WTC11 (cell line): ENCODE measurements at regions not wholly inside any gene's neighbourhood (a gene's known extent, or its start where the extent isn't known, plus 50 kb on each side); places are given as distances from the start of the nearest gene placed in this dataset.

Experiments used
- ATAC-seq: fragments of 200-7000 bp; cut with Tn5 transposase; 2 replicates; pipeline ENCODE4 v1.10.0; 2021; ENCODE audit warnings: mild to moderate bottlenecking, moderate library complexity
- CTCF ChIA-PET: fragments of 300-600 bp; sonication (Branson Sonifier 250); formaldehyde crosslinking; loops from one replicate; lab custom pipeline; 2021; ENCODE audit warnings: antibody characterized with exemption; lab: Charles Lee
- POLR2A ChIA-PET: fragments of 350-600 bp; sonication (Branson Sonifier 250); formaldehyde crosslinking; loops from one replicate; lab custom pipeline; 2021; ENCODE audit warnings: antibody characterized with exemption; lab: Charles Lee
- DNase-seq: peaks from one replicate; pipeline ENCODE4 v3.0.0; 2021; ENCODE audit warnings: low spot score
- H3K27ac Mint-ChIP-seq: 2 replicates; pipeline ENCODE4 v1.8.0; 2021; ENCODE audit warnings: mixed read lengths
- H3K27me3 Mint-ChIP-seq: 2 replicates; pipeline ENCODE4 v1.8.0; 2021; ENCODE audit warnings: low read depth, mild to moderate bottlenecking, moderate library complexity, mixed read lengths
- H3K36me3 Mint-ChIP-seq: 2 replicates; pipeline ENCODE4 v1.8.0; 2021; ENCODE audit warnings: mixed read lengths
- H3K4me1 Mint-ChIP-seq: 2 replicates; pipeline ENCODE4 v1.8.0; 2022; ENCODE audit warnings: mixed read lengths
- H3K4me3 Mint-ChIP-seq: 2 replicates; pipeline ENCODE4 v1.8.0; 2021; ENCODE audit warnings: mild to moderate bottlenecking, moderate library complexity, mixed read lengths
- H3K9me3 Mint-ChIP-seq: 2 replicates; pipeline ENCODE4 v1.8.0; 2021; ENCODE audit warnings: mixed read lengths
- CBFB ChIP-seq: sonication (generic); formaldehyde crosslinking; IDR thresholded peaks from 2 replicates; pipeline ENCODE4 v1.8.1; 2022; ENCODE audit warnings: mild to moderate bottlenecking, low read depth, missing genetic modification reagents
- ETV6 ChIP-seq: sonication (generic); formaldehyde crosslinking; IDR thresholded peaks from 2 replicates; pipeline ENCODE4 v1.8.1; 2022; ENCODE audit warnings: mild to moderate bottlenecking, missing genetic modification reagents
- GABPB1 ChIP-seq: sonication (generic); formaldehyde crosslinking; IDR thresholded peaks from 2 replicates; pipeline ENCODE4 v1.8.1; 2023; ENCODE audit warnings: mild to moderate bottlenecking, missing genetic modification reagents
- NR1H2 ChIP-seq: sonication (generic); formaldehyde crosslinking; IDR thresholded peaks from 2 replicates; pipeline ENCODE4 v1.9.0; 2021; ENCODE audit warnings: mild to moderate bottlenecking, moderate library complexity, missing genetic modification reagents
- NR2C2 ChIP-seq: sonication (generic); formaldehyde crosslinking; IDR thresholded peaks from 2 replicates; pipeline ENCODE4 v1.8.0; 2022; ENCODE audit warnings: mild to moderate bottlenecking, missing genetic modification reagents
- RORB ChIP-seq: fragments of 250-450 bp; sonication (Bioruptor Pico); IDR thresholded peaks from 2 replicates; pipeline ENCODE4 v1.9.0; 2021; ENCODE audit warnings: mild to moderate bottlenecking
- SP1 ChIP-seq: sonication (generic); formaldehyde crosslinking; conservative IDR thresholded peaks from 2 replicates; pipeline ENCODE4 v1.8.1; 2022; ENCODE audit warnings: missing genetic modification reagents
- TP53 ChIP-seq: sonication (generic); formaldehyde crosslinking; IDR thresholded peaks from 2 replicates; pipeline ENCODE4 v1.8.1; 2023; ENCODE audit warnings: mild to moderate bottlenecking, missing genetic modification reagents
- ZBTB21 ChIP-seq: sonication (generic); formaldehyde crosslinking; IDR thresholded peaks from 2 replicates; pipeline ENCODE4 v1.8.1; 2023; ENCODE audit warnings: mild to moderate bottlenecking, missing genetic modification reagents, borderline replicate concordance
- ZNF121 ChIP-seq: sonication (generic); formaldehyde crosslinking; IDR thresholded peaks from 2 replicates; pipeline ENCODE4 v1.8.0; 2023; ENCODE audit warnings: missing genetic modification reagents
- ZNF138 ChIP-seq: sonication (generic); formaldehyde crosslinking; conservative IDR thresholded peaks from 2 replicates; pipeline ENCODE4 v1.8.1; 2022; ENCODE audit warnings: mild to moderate bottlenecking, moderate library complexity, missing genetic modification reagents
- ZNF423 ChIP-seq: fragments of 250-450 bp; sonication (Bioruptor Pico); IDR thresholded peaks from 2 replicates; pipeline ENCODE4 v2.1.2; 2022; ENCODE audit warnings: mild to moderate bottlenecking, moderate library complexity
- ZNF671 ChIP-seq: fragments of 250-450 bp; sonication (Bioruptor Pico); IDR thresholded peaks from 2 replicates; pipeline ENCODE4 v1.8.0; 2021; ENCODE audit warnings: mild to moderate bottlenecking
- TF ChIP-seq, protein P1 (sequence below): fragments of 250-450 bp; sonication (Bioruptor Pico); conservative IDR thresholded peaks from 2 replicates; pipeline ENCODE4 v1.9.0; 2021; ENCODE audit warnings: mild to moderate bottlenecking
- TF ChIP-seq, protein P2 (sequence below): fragments of 250-450 bp; sonication (Bioruptor Pico); IDR thresholded peaks from 2 replicates; pipeline ENCODE4 v1.9.0; 2021; ENCODE audit warnings: mild to moderate bottlenecking
- TF ChIP-seq, protein P3 (sequence below): sonication (generic); formaldehyde crosslinking; IDR thresholded peaks from 2 replicates; pipeline ENCODE4 v1.8.1; 2023; ENCODE audit warnings: mild to moderate bottlenecking, missing genetic modification reagents, borderline replicate concordance
- TF ChIP-seq, protein P4 (sequence below): sonication (generic); formaldehyde crosslinking; IDR thresholded peaks from 2 replicates; pipeline ENCODE4 v1.8.1; 2023; ENCODE audit warnings: mild to moderate bottlenecking, missing genetic modification reagents
- TF ChIP-seq, protein P5 (sequence below): sonication (generic); formaldehyde crosslinking; IDR thresholded peaks from 2 replicates; pipeline ENCODE4 v1.8.0; 2022; ENCODE audit warnings: mild to moderate bottlenecking, missing genetic modification reagents
- TF ChIP-seq, protein P6 (sequence below): sonication (generic); formaldehyde crosslinking; IDR thresholded peaks from 2 replicates; pipeline ENCODE4 v1.8.0; 2023; ENCODE audit warnings: mild to moderate bottlenecking, missing genetic modification reagents
- TF ChIP-seq, protein P7 (sequence below): sonication (generic); formaldehyde crosslinking; IDR thresholded peaks from 2 replicates; pipeline ENCODE4 v1.8.1; 2022; ENCODE audit warnings: low read depth, missing genetic modification reagents, borderline replicate concordance
- TF ChIP-seq, protein P8 (sequence below): sonication (generic); formaldehyde crosslinking; IDR thresholded peaks from 2 replicates; pipeline ENCODE4 v1.8.1; 2023; ENCODE audit warnings: mild to moderate bottlenecking, missing genetic modification reagents

DNA sequence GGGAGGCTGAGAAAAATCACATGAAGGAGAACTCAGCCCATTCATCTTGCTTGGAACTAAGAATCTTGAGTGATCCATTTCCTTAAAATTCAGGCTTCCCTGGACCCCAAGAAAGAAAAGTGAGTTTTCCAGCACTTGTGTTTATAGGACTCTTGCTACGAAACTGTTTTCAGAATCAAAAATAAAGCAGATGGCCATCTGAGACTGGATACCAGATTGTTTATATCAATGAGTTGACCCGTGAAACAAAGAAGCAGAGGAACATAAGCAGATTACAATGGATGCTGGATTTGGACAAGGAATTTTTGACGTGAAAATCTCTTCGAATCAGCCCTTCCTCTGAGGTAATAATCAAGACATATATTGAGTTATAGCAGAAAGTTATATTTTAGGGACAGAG is 223.2 kb downstream of the SYK start:
- ChIA-PET CTCF (no interaction called here), POLR2A (no interaction called here)
- DNase-seq = no peak
- Mint-ChIP-seq H3K9me3 (peaks cover 13% of the 10 kb centered on the region), H3K27me3 (no peaks in the 10 kb centered on the region; the same call in none of the 2 replicates), H3K27ac (no peak overlapping the region), H3K4me1 (peaks cover 3% of the 10 kb centered on the region), H3K36me3 (no peaks in the 10 kb centered on the region), H3K4me3 (no peak overlapping the region)
- no peak for ATAC-seq
- no peak for TF ChIP-seq ZBTB21 (CRISPR knock-in tag)
- TF ChIP-seq, protein P1, sequence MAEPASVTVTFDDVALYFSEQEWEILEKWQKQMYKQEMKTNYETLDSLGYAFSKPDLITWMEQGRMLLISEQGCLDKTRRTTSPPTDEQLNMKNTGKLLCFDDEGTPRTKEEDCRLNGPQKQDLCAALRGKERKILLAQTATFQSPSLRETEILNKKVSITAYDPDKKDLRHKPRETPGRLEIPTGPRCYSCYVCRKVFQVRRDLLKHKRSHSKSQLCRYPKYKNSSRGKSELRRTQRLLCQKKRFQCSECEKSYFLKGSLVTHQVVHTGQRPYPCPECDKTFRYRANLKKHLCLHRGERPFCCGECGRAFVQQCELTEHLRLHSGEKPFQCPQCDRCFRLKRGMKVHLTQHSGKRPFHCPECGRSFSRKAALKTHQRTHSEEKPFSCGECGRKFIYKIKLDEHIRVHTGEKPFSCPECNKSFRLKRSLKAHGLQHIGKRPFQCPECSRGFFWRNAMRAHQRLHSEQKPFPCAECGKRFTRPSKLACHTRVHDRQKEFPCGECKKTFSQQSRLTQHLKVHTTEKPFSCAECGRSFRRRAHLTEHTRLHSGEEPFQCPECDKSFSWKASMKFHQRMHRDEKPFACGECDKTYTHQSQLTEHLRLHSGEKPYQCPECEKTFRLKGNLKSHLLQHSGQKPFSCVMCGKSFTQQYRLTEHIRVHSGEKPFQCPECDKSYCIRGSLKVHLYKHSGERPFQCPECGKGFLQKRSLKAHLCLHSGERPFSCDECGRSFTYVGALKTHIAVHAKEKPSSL (CRISPR knock-in tag) = no peak
- TF ChIP-seq, protein P2, sequence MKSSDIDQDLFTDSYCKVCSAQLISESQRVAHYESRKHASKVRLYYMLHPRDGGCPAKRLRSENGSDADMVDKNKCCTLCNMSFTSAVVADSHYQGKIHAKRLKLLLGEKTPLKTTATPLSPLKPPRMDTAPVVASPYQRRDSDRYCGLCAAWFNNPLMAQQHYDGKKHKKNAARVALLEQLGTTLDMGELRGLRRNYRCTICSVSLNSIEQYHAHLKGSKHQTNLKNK = no peak
- TF ChIP-seq, protein P3, sequence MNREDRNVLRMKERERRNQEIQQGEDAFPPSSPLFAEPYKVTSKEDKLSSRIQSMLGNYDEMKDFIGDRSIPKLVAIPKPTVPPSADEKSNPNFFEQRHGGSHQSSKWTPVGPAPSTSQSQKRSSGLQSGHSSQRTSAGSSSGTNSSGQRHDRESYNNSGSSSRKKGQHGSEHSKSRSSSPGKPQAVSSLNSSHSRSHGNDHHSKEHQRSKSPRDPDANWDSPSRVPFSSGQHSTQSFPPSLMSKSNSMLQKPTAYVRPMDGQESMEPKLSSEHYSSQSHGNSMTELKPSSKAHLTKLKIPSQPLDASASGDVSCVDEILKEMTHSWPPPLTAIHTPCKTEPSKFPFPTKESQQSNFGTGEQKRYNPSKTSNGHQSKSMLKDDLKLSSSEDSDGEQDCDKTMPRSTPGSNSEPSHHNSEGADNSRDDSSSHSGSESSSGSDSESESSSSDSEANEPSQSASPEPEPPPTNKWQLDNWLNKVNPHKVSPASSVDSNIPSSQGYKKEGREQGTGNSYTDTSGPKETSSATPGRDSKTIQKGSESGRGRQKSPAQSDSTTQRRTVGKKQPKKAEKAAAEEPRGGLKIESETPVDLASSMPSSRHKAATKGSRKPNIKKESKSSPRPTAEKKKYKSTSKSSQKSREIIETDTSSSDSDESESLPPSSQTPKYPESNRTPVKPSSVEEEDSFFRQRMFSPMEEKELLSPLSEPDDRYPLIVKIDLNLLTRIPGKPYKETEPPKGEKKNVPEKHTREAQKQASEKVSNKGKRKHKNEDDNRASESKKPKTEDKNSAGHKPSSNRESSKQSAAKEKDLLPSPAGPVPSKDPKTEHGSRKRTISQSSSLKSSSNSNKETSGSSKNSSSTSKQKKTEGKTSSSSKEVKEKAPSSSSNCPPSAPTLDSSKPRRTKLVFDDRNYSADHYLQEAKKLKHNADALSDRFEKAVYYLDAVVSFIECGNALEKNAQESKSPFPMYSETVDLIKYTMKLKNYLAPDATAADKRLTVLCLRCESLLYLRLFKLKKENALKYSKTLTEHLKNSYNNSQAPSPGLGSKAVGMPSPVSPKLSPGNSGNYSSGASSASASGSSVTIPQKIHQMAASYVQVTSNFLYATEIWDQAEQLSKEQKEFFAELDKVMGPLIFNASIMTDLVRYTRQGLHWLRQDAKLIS (CRISPR knock-in tag) = no peak
- no peak for TF ChIP-seq ZNF671 (CRISPR knock-in tag)

DNA sequence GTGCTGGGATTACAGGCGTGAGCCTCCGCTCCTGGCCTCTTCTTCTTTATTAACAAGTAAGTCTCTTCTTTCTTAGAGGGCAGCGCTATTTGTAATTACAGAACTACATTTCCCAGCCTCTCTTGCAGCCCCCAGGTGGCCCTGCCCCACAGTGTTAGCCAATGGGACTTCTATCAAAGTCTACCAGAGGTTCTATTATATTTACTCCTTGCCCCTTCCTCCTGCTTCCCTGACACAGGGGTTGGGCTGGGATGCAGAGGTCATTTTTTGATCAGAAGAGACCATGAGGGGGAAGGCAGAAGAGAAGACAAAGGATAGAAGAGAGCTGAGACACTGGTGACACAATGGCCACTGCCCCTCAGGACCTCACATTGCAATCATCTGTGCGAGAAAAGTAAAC is 224.2 kb downstream of the SYK start:
- DNase-seq (no peak), ATAC-seq (no peak)
- Mint-ChIP-seq H3K4me1 (peaks cover 3% of the 10 kb centered on the region), H3K9me3 (peaks cover 13% of the 10 kb centered on the region), H3K27ac (no peak overlapping the region), H3K27me3 (no peaks in the 10 kb centered on the region; the same call in none of the 2 replicates), H3K36me3 (no peaks in the 10 kb centered on the region), H3K4me3 (no peak overlapping the region)
- ChIA-PET POLR2A (no interaction called here), CTCF (no interaction called here)
- TF ChIP-seq, protein P4, sequence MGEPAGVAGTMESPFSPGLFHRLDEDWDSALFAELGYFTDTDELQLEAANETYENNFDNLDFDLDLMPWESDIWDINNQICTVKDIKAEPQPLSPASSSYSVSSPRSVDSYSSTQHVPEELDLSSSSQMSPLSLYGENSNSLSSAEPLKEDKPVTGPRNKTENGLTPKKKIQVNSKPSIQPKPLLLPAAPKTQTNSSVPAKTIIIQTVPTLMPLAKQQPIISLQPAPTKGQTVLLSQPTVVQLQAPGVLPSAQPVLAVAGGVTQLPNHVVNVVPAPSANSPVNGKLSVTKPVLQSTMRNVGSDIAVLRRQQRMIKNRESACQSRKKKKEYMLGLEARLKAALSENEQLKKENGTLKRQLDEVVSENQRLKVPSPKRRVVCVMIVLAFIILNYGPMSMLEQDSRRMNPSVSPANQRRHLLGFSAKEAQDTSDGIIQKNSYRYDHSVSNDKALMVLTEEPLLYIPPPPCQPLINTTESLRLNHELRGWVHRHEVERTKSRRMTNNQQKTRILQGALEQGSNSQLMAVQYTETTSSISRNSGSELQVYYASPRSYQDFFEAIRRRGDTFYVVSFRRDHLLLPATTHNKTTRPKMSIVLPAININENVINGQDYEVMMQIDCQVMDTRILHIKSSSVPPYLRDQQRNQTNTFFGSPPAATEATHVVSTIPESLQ (CRISPR knock-in tag) = no peak
- TF ChIP-seq RORB (CRISPR knock-in tag) (no peak), ZNF121 (CRISPR knock-in tag) (no peak), CBFB (CRISPR knock-in tag) (no peak), ZNF423 (CRISPR knock-in tag) (no peak), NR2C2 (CRISPR knock-in tag) (no peak), SP1 (CRISPR knock-in tag) (no peak), NR1H2 (CRISPR knock-in tag) (no peak), GABPB1 (no peak), TP53 (CRISPR knock-in tag) (no peak), ZNF138 (CRISPR knock-in tag) (no peak), ETV6 (CRISPR knock-in tag) (no peak)
- TF ChIP-seq, protein P5, sequence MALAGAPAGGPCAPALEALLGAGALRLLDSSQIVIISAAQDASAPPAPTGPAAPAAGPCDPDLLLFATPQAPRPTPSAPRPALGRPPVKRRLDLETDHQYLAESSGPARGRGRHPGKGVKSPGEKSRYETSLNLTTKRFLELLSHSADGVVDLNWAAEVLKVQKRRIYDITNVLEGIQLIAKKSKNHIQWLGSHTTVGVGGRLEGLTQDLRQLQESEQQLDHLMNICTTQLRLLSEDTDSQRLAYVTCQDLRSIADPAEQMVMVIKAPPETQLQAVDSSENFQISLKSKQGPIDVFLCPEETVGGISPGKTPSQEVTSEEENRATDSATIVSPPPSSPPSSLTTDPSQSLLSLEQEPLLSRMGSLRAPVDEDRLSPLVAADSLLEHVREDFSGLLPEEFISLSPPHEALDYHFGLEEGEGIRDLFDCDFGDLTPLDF = no peak
- TF ChIP-seq, protein P6, sequence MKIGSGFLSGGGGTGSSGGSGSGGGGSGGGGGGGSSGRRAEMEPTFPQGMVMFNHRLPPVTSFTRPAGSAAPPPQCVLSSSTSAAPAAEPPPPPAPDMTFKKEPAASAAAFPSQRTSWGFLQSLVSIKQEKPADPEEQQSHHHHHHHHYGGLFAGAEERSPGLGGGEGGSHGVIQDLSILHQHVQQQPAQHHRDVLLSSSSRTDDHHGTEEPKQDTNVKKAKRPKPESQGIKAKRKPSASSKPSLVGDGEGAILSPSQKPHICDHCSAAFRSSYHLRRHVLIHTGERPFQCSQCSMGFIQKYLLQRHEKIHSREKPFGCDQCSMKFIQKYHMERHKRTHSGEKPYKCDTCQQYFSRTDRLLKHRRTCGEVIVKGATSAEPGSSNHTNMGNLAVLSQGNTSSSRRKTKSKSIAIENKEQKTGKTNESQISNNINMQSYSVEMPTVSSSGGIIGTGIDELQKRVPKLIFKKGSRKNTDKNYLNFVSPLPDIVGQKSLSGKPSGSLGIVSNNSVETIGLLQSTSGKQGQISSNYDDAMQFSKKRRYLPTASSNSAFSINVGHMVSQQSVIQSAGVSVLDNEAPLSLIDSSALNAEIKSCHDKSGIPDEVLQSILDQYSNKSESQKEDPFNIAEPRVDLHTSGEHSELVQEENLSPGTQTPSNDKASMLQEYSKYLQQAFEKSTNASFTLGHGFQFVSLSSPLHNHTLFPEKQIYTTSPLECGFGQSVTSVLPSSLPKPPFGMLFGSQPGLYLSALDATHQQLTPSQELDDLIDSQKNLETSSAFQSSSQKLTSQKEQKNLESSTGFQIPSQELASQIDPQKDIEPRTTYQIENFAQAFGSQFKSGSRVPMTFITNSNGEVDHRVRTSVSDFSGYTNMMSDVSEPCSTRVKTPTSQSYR = no peak
- TF ChIP-seq, protein P7, sequence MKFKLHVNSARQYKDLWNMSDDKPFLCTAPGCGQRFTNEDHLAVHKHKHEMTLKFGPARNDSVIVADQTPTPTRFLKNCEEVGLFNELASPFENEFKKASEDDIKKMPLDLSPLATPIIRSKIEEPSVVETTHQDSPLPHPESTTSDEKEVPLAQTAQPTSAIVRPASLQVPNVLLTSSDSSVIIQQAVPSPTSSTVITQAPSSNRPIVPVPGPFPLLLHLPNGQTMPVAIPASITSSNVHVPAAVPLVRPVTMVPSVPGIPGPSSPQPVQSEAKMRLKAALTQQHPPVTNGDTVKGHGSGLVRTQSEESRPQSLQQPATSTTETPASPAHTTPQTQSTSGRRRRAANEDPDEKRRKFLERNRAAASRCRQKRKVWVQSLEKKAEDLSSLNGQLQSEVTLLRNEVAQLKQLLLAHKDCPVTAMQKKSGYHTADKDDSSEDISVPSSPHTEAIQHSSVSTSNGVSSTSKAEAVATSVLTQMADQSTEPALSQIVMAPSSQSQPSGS (CRISPR knock-in tag) = no peak
- TF ChIP-seq, protein P8, sequence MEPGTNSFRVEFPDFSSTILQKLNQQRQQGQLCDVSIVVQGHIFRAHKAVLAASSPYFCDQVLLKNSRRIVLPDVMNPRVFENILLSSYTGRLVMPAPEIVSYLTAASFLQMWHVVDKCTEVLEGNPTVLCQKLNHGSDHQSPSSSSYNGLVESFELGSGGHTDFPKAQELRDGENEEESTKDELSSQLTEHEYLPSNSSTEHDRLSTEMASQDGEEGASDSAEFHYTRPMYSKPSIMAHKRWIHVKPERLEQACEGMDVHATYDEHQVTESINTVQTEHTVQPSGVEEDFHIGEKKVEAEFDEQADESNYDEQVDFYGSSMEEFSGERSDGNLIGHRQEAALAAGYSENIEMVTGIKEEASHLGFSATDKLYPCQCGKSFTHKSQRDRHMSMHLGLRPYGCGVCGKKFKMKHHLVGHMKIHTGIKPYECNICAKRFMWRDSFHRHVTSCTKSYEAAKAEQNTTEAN = no peak
